Effector memory CD4-positive, alpha-beta T cell (primary cell): ENCODE measurements at regions not wholly inside any gene's neighbourhood (a gene's known extent, or its start where the extent isn't known, plus 50 kb on each side); places are given as distances from the start of the nearest gene placed in this dataset.

Source experiments
- DNase-seq, 3 donors: peaks; one replicate each; pipeline ENCODE4 v3.0.0-alpha.2; 2020
- H3K27ac ChIP-seq: 2 replicates; pipeline ENCODE4 v1.7.0; 2013; ENCODE audit warnings: mild to moderate bottlenecking, low read length, moderate library complexity; ENCODE audit not compliant: insufficient read depth, poor library complexity, severe bottlenecking
- H3K27me3 ChIP-seq: replicated peaks from 2 replicates; pipeline ENCODE4 v1.7.0; 2013; ENCODE audit warnings: mild to moderate bottlenecking, low read length; ENCODE audit not compliant: insufficient read depth, control insufficient read depth, poor library complexity, severe bottlenecking
- H3K36me3 ChIP-seq: 2 replicates; pipeline ENCODE4 v1.7.0; 2013; ENCODE audit warnings: mild to moderate bottlenecking, low read length, moderate library complexity; ENCODE audit not compliant: control insufficient read depth, insufficient read depth
- H3K4me1 ChIP-seq: 2 replicates; pipeline ENCODE4 v1.7.0; 2013; ENCODE audit warnings: low read length, mild to moderate bottlenecking; ENCODE audit not compliant: control insufficient read depth, insufficient read depth, poor library complexity, severe bottlenecking
- H3K4me3 ChIP-seq: 2 replicates; pipeline ENCODE4 v1.7.0; 2013; ENCODE audit warnings: low read length, low read depth, mild to moderate bottlenecking; ENCODE audit not compliant: insufficient read depth, poor library complexity, severe bottlenecking
- H3K9me3 ChIP-seq: 2 replicates; pipeline ENCODE4 v1.7.0; 2013; ENCODE audit warnings: mild to moderate bottlenecking, low read length, moderate library complexity; ENCODE audit not compliant: control insufficient read depth

DNA sequence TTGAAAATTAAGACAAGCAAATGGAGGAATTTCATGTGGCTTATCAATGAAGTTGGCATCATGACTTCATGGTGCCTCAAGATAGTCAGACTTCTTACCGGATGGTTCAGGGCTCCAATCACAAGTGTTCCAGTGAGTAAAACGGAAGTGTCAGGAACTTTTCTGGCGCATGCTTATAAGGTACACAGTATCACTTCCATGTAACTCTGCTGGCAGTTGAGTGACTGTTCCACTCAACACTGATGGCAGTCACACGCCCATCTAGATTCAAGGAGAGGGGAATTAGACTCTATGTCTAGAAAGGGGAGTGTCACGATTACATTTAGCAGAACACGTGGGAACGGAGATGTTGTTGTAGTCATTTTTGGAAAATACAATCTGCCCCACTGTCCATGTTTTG, 114.3 kb downstream of the KCTD15 start:
- Histone ChIP-seq H3K27ac (no peak overlapping the region), H3K4me3 (no peak overlapping the region), H3K9me3 (no peaks in the 10 kb centered on the region), H3K27me3 (peaks cover 22% of the 10 kb centered on the region), H3K4me1 (peaks cover 5% of the 10 kb centered on the region), H3K36me3 (no peaks in the 10 kb centered on the region)
- DNase-seq: no peak

DNA sequence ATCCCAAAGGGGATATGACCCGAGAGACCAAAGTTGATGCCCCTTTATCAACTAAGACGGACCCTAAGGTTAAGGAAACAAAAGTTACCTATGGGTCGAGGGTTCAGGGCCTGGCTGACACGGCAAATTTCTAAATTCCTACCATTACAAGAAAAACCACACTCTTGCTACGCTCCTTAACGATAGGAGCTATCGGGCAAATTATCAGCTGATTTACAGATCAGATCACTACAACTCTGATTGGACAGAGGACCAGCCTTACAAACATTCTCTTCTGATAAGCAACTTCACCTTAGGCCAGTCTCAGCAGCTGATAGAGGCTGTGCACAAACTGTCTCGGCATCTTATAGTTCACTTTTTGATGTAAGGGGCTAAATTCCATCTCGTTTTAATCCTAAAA, 117.9 kb downstream of the KCTD15 start:
- Histone ChIP-seq H3K36me3 (no peaks in the 10 kb centered on the region), H3K9me3 (no peaks in the 10 kb centered on the region), H3K4me3 (no peak overlapping the region), H3K4me1 (no peaks in the 10 kb centered on the region), H3K27ac (no peak overlapping the region), H3K27me3 (no peaks in the 10 kb centered on the region)
- no peak for DNase-seq

DNA sequence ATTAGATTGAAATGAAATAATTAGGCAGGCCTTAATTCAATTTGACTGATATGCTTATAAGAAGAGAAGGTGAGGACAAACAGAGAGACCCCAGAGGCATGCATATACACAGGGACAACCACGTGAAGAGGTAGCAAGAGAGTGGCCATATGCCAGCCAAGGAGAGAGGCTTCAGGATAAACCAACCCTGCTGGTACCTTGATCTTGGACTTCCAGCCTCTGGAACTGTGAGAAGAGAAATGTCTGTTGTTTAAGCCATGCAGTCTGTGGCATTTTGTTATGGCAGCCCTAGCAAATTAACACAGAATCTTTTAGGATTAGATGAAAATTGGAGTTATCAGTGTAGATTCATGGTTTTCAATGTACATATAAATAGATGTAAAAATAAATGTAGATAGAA, 120.1 kb downstream of the KCTD15 start:
- Histone ChIP-seq H3K9me3 (no peaks in the 10 kb centered on the region), H3K27me3 (no peaks in the 10 kb centered on the region), H3K4me1 (no peaks in the 10 kb centered on the region)

DNA sequence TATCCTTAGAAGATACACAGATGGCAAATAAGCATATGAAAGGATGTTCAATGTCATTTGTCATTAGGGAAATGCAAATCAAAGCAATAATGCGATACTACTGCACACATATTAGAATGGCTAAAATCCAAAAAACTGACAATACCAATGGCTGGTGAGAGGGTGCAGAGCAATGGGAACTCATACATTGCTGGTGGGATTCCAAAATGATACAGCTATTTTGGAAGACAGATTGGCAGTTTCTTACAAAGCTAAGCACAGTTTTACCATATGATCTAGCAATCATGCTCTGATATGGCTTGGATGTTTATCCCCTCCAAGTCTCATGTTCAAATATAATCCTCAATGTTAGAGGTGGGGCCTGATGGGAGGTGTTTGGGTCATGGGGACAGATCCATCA, 122.6 kb downstream of the KCTD15 start:
- no peaks in the 10 kb centered on the region for H3K36me3 ChIP-seq
- H3K4me1 ChIP-seq: no peaks in the 10 kb centered on the region
- H3K4me3 ChIP-seq: no peak overlapping the region
- no peak overlapping the region for H3K27ac ChIP-seq
- no peak for DNase-seq
- no peaks in the 10 kb centered on the region for H3K27me3 ChIP-seq
- no peaks in the 10 kb centered on the region for H3K9me3 ChIP-seq

More for the DNA sequence above, 120.1 kb downstream of the KCTD15 start:
- Histone ChIP-seq H3K36me3 (no peaks in the 10 kb centered on the region), H3K4me3 (no peak overlapping the region), H3K27ac (no peak overlapping the region)
- DNase-seq: no peak

- Histone ChIP-seq H3K27me3 (no peaks in the 10 kb centered on the region), H3K4me3 (no peak overlapping the region), H3K27ac (no peak overlapping the region)
These were observed 124.5 kb downstream of the KCTD15 start for GRCh38 chr19:33921165-33921564.

GRCh38 chr19:33926306-33926705, 129.6 kb downstream of the KCTD15 start:
- H3K4me1 ChIP-seq: no peaks in the 10 kb centered on the region

More at GRCh38 chr19:33921165-33921564, 124.5 kb downstream of the KCTD15 start:
- Histone ChIP-seq H3K36me3 (no peaks in the 10 kb centered on the region), H3K4me1 (no peaks in the 10 kb centered on the region), H3K9me3 (no peaks in the 10 kb centered on the region)
- no peak for DNase-seq

GRCh38 chr19:33927789-33928457, 131.3 kb downstream of the KCTD15 start:
- DNase-seq: no peak
- Histone ChIP-seq H3K27ac (no peak overlapping the region), H3K27me3 (no peaks in the 10 kb centered on the region), H3K4me3 (no peak overlapping the region), H3K36me3 (no peaks in the 10 kb centered on the region), H3K4me1 (no peaks in the 10 kb centered on the region), H3K9me3 (no peaks in the 10 kb centered on the region)

More at GRCh38 chr19:33926306-33926705, 129.6 kb downstream of the KCTD15 start:
- Histone ChIP-seq H3K27me3 (no peaks in the 10 kb centered on the region), H3K4me3 (no peak overlapping the region), H3K36me3 (no peaks in the 10 kb centered on the region), H3K9me3 (no peaks in the 10 kb centered on the region), H3K27ac (no peak overlapping the region)
- no peak for DNase-seq

- H3K4me3 ChIP-seq: no peak overlapping the region
These were observed 131.8 kb downstream of the KCTD15 start for GRCh38 chr19:33928458-33928950.

GRCh38 chr19:33933931-33934330, 137.3 kb downstream of the KCTD15 start:
- Histone ChIP-seq H3K27ac (no peak overlapping the region), H3K27me3 (no peaks in the 10 kb centered on the region), H3K9me3 (peaks cover 4% of the 10 kb centered on the region), H3K4me1 (no peaks in the 10 kb centered on the region), H3K4me3 (no peak overlapping the region), H3K36me3 (no peaks in the 10 kb centered on the region)
- no peak for DNase-seq

More at GRCh38 chr19:33928458-33928950, 131.8 kb downstream of the KCTD15 start:
- H3K4me1 ChIP-seq: no peaks in the 10 kb centered on the region
- DNase-seq: no peak
- no peak overlapping the region for H3K27ac ChIP-seq
- no peaks in the 10 kb centered on the region for H3K27me3 ChIP-seq
- H3K9me3 ChIP-seq: no peaks in the 10 kb centered on the region
- no peaks in the 10 kb centered on the region for H3K36me3 ChIP-seq

GRCh38 chr19:33938821-33939220, 142.2 kb downstream of the KCTD15 start:
- Histone ChIP-seq H3K4me1 (no peaks in the 10 kb centered on the region), H3K4me3 (no peak overlapping the region)
- no peak for DNase-seq

More at GRCh38 chr19:33938821-33939220, 142.2 kb downstream of the KCTD15 start:
- Histone ChIP-seq H3K36me3 (no peaks in the 10 kb centered on the region), H3K9me3 (peaks cover 3% of the 10 kb centered on the region), H3K27ac (no peak overlapping the region), H3K27me3 (no peaks in the 10 kb centered on the region)
